ENCODE measurements at regions not wholly inside any gene's neighbourhood (a gene's known extent, or its start where the extent isn't known, plus 50 kb on each side); places are given as distances from the start of the nearest gene placed in this dataset.

GRCh38 chr3:20250786-20251185 is 64.8 kb upstream of the SGO1 start:
- Histone ChIP-seq H3K9me3 (ENCODE audit: low read depth) (no peaks in the 10 kb centered on the region), H3K9me2 (ENCODE audit: insufficient read depth) (no peaks in the 10 kb centered on the region), H3K9ac (no peak overlapping the region), H3K27ac (no peak overlapping the region), H3K4me3 (no peak overlapping the region), H2AFZ (no peak overlapping the region), H3K79me2 (ENCODE audit: insufficient read depth) (no peaks in the 10 kb centered on the region), H3F3A (ENCODE audit: insufficient read depth) (no peaks in the 10 kb centered on the region), H3K4me1 (ENCODE audit: insufficient read depth) (no peaks in the 10 kb centered on the region), H3K27me3 (replicated peaks; ENCODE audit: insufficient read depth) (no peaks in the 10 kb centered on the region), H3K36me3 (ENCODE audit: low read depth) (no peaks in the 10 kb centered on the region), H4K20me1 (ENCODE audit: insufficient read depth) (no peaks in the 10 kb centered on the region), H3K4me2 (ENCODE audit: unreplicated experiment) (no peak overlapping the region)
- TF ChIP-seq EZH2 (IDR thresholded peaks at IDR 0.05; ENCODE audit: insufficient read depth, poor library complexity, severe bottlenecking) (no peak), EZH2phosphoT487 (IDR thresholded peaks at IDR 0.05; ENCODE audit: insufficient read depth, low read depth) (no peak)
- DNase-seq, result no peak
- 7 to 8% methylated on average over 1 of the region's 1 CpG for WGBS, 2 experiments (ENCODE audit: low coverage in 1 of 2, low lambda C conversion rate in 2 of 2, missing lambda C conversion rate in 2 of 2)
- in situ Hi-C loops (cut with MboI), result no loop called here

- in situ Hi-C loops (cut with MboI), result no loop called here
- no peaks in the 10 kb centered on the region for H3K36me3 ChIP-seq (ENCODE audit: low read depth)
- TF ChIP-seq EZH2phosphoT487 (IDR thresholded peaks at IDR 0.05; ENCODE audit: insufficient read depth, low read depth), result no peak
- TF ChIP-seq EZH2 (IDR thresholded peaks at IDR 0.05; ENCODE audit: insufficient read depth, poor library complexity, severe bottlenecking), result no peak
- no peaks in the 10 kb centered on the region for H3K9me2 ChIP-seq (ENCODE audit: insufficient read depth)
- no peaks in the 10 kb centered on the region for H4K20me1 ChIP-seq (ENCODE audit: insufficient read depth)
- H3K27ac ChIP-seq, result no peak overlapping the region
- no peaks in the 10 kb centered on the region for H3K79me2 ChIP-seq (ENCODE audit: insufficient read depth)
- H3K4me2 ChIP-seq (ENCODE audit: unreplicated experiment), result no peak overlapping the region
- no peak for DNase-seq
- H3K9me3 ChIP-seq (ENCODE audit: low read depth), result no peaks in the 10 kb centered on the region
- no peaks in the 10 kb centered on the region for H3F3A ChIP-seq (ENCODE audit: insufficient read depth)
- H3K4me1 ChIP-seq (ENCODE audit: insufficient read depth), result no peaks in the 10 kb centered on the region
- no peak overlapping the region for H3K9ac ChIP-seq
- H3K4me3 ChIP-seq, result no peak overlapping the region
- H3K27me3 ChIP-seq (replicated peaks; ENCODE audit: insufficient read depth), result no peaks in the 10 kb centered on the region
- 47 to 48% methylated on average over 3 of the region's 3 CpGs for WGBS, 2 experiments (ENCODE audit: low coverage in 1 of 2, low lambda C conversion rate in 2 of 2, missing lambda C conversion rate in 2 of 2)
- no peak overlapping the region for H2AFZ ChIP-seq
Measured at GRCh38 chr3:20250314-20250713, 64.3 kb upstream of the SGO1 start.

- WGBS, 2 experiments (ENCODE audit: low coverage in 1 of 2, low lambda C conversion rate in 2 of 2, missing lambda C conversion rate in 2 of 2), result 7 to 27% methylated on average over 1 of the region's 1 CpG
- no peaks in the 10 kb centered on the region for H3K36me3 ChIP-seq (ENCODE audit: low read depth)
- H4K20me1 ChIP-seq (ENCODE audit: insufficient read depth), result no peaks in the 10 kb centered on the region
- no peak for DNase-seq
- H3K4me1 ChIP-seq (ENCODE audit: insufficient read depth), result no peaks in the 10 kb centered on the region
- H3K9me3 ChIP-seq (ENCODE audit: low read depth), result no peaks in the 10 kb centered on the region
- in situ Hi-C loops (cut with MboI), result no loop called here
- no peak overlapping the region for H2AFZ ChIP-seq
- no peak overlapping the region for H3K27ac ChIP-seq
- no peaks in the 10 kb centered on the region for H3F3A ChIP-seq (ENCODE audit: insufficient read depth)
- H3K4me3 ChIP-seq, result no peak overlapping the region
- TF ChIP-seq EZH2phosphoT487 (IDR thresholded peaks at IDR 0.05; ENCODE audit: insufficient read depth, low read depth), result no peak
- TF ChIP-seq EZH2 (IDR thresholded peaks at IDR 0.05; ENCODE audit: insufficient read depth, poor library complexity, severe bottlenecking), result no peak
- H3K27me3 ChIP-seq (replicated peaks; ENCODE audit: insufficient read depth), result no peaks in the 10 kb centered on the region
- no peaks in the 10 kb centered on the region for H3K79me2 ChIP-seq (ENCODE audit: insufficient read depth)
- no peak overlapping the region for H3K4me2 ChIP-seq (ENCODE audit: unreplicated experiment)
- no peak overlapping the region for H3K9ac ChIP-seq
- H3K9me2 ChIP-seq (ENCODE audit: insufficient read depth), result no peaks in the 10 kb centered on the region
Measured at GRCh38 chr3:20246662-20247061, 60.7 kb upstream of the SGO1 start.

GRCh38 chr3:20245781-20246180 is 59.8 kb upstream of the SGO1 start:
- Histone ChIP-seq H2AFZ (no peak overlapping the region), H3K4me2 (ENCODE audit: unreplicated experiment) (no peak overlapping the region), H3K9ac (no peak overlapping the region), H3F3A (ENCODE audit: insufficient read depth) (no peaks in the 10 kb centered on the region), H3K79me2 (ENCODE audit: insufficient read depth) (no peaks in the 10 kb centered on the region), H3K9me2 (ENCODE audit: insufficient read depth) (no peaks in the 10 kb centered on the region), H3K4me1 (ENCODE audit: insufficient read depth) (no peaks in the 10 kb centered on the region), H3K4me3 (no peak overlapping the region), H3K9me3 (ENCODE audit: low read depth) (no peaks in the 10 kb centered on the region), H3K27ac (no peak overlapping the region), H4K20me1 (ENCODE audit: insufficient read depth) (no peaks in the 10 kb centered on the region), H3K27me3 (replicated peaks; ENCODE audit: insufficient read depth) (no peaks in the 10 kb centered on the region), H3K36me3 (ENCODE audit: low read depth) (no peaks in the 10 kb centered on the region)
- no peak for DNase-seq
- no peak for TF ChIP-seq EZH2 (IDR thresholded peaks at IDR 0.05; ENCODE audit: insufficient read depth, poor library complexity, severe bottlenecking)
- no peak for TF ChIP-seq EZH2phosphoT487 (IDR thresholded peaks at IDR 0.05; ENCODE audit: insufficient read depth, low read depth)
- in situ Hi-C loops (cut with MboI), result no loop called here
- WGBS, 2 experiments (ENCODE audit: low coverage in 1 of 2, low lambda C conversion rate in 2 of 2, missing lambda C conversion rate in 2 of 2), result 64% methylated on average over 3 of the region's 3 CpGs
